Activated CD4-positive, alpha-beta memory T cell treated with anti-CD3 and anti-CD28 coated beads, Interleukin-2, amount 10 ng/mL, durations not matched to agents 7 days and 5 days (primary cell): ENCODE measurements at regions not wholly inside any gene's neighbourhood (a gene's known extent, or its start where the extent isn't known, plus 50 kb on each side); places are given as distances from the start of the nearest gene placed in this dataset.
A peak's percentile ranks its signal among the peaks of the same experiment; 100 is the strongest.

Source experiments
- CTCF ChIA-PET: fragments of 350-600 bp; sonication (Branson Sonifier 250); formaldehyde crosslinking; loops from one replicate; lab custom pipeline; 2021; ENCODE audit warnings: antibody characterized with exemption, inconsistent platforms; lab: Charles Lee
- POLR2A ChIA-PET: fragments of 350-600 bp; sonication (Branson Sonifier 250); formaldehyde crosslinking; loops from one replicate; lab custom pipeline; 2021; ENCODE audit warnings: antibody characterized with exemption; lab: Charles Lee
- DNase-seq: peaks from one replicate; pipeline ENCODE4 v3.0.0-alpha.2; 2020
- H3K27ac Mint-ChIP-seq: one replicate; pipeline ENCODE4 v1.8.0; 2021; ENCODE audit warnings: mild to moderate bottlenecking, mixed read lengths
- H3K27me3 Mint-ChIP-seq: one replicate; pipeline ENCODE4 v1.8.0; 2021; ENCODE audit warnings: mixed read lengths
- H3K36me3 Mint-ChIP-seq: one replicate; pipeline ENCODE4 v1.8.0; 2021; ENCODE audit warnings: low read depth, mixed read lengths
- H3K4me1 Mint-ChIP-seq: one replicate; pipeline ENCODE4 v1.8.0; 2021; ENCODE audit warnings: mixed read lengths
- H3K4me3 Mint-ChIP-seq: one replicate; pipeline ENCODE4 v1.8.0; 2021; ENCODE audit warnings: mild to moderate bottlenecking, mixed read lengths
- H3K9me3 Mint-ChIP-seq: one replicate; pipeline ENCODE4 v1.8.0; 2021; ENCODE audit warnings: mixed read lengths

DNA sequence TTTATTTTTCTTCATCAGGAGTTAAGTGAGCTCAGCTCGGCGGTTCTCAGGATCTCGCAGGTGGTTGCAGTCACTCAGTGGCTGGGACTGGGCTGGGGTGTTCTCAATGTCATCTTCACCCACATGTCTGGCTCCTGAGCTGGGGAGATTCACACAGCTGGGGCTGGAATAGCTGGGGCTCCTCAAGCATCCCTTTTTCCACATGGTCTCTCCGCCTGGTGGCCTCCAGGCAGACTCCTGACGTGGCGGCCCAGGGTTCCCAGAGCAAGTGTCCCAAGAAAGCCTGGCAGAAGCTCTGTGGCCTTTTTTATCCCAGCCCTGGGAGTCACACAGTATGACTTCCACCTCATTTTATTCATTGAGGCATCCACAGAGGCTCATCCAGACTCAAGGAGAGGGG, 84.1 kb upstream of the ANKRD34C start:
- H3K36me3 Mint-ChIP-seq: no peaks in the 10 kb centered on the region
- ChIA-PET CTCF (interaction anchor here (0.6 to 2.8 kb wide), 2 partner anchors 13 to 14 kb away, joined by 3 to 9 read pairs; no protein-coding TSS in a partner anchor), POLR2A (no interaction called here)
- no peak overlapping the region for H3K4me3 Mint-ChIP-seq
- H3K27me3 Mint-ChIP-seq: peaks cover 31% of the 10 kb centered on the region
- H3K27ac Mint-ChIP-seq: no peak overlapping the region
- no peaks in the 10 kb centered on the region for H3K9me3 Mint-ChIP-seq
- no peaks in the 10 kb centered on the region for H3K4me1 Mint-ChIP-seq
- DNase-seq: no peak

DNA sequence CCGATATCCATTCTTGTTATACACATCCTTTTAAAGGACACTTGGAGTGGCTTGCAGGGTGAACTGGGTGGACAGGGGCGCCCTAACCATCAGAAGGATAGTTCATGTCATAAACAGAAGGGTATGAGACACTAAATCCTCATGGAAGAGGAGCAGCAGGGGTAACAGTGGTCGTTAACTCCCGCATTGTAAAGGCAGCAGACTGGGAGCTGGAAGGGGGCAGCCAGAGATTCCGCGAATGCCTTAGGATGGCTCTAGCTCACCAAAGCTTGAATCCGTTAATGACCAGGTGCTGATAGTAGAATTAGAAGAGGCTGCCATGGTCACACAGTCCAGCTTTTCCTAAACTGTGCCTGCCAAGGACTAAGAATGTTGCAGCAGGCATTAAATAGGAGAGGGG, 85.2 kb upstream of the ANKRD34C start:
- ChIA-PET POLR2A (no interaction called here), CTCF (interaction anchor here (2.8 kb wide), 1 partner anchor 13 kb away, joined by 9 read pairs; no protein-coding TSS in a partner anchor)
- no peaks in the 10 kb centered on the region for H3K36me3 Mint-ChIP-seq
- H3K9me3 Mint-ChIP-seq: no peaks in the 10 kb centered on the region
- no peak overlapping the region for H3K27ac Mint-ChIP-seq
- peaks cover 33% of the 10 kb centered on the region for H3K27me3 Mint-ChIP-seq
- no peaks in the 10 kb centered on the region for H3K4me1 Mint-ChIP-seq
- H3K4me3 Mint-ChIP-seq: no peak overlapping the region
- no peak for DNase-seq

DNA sequence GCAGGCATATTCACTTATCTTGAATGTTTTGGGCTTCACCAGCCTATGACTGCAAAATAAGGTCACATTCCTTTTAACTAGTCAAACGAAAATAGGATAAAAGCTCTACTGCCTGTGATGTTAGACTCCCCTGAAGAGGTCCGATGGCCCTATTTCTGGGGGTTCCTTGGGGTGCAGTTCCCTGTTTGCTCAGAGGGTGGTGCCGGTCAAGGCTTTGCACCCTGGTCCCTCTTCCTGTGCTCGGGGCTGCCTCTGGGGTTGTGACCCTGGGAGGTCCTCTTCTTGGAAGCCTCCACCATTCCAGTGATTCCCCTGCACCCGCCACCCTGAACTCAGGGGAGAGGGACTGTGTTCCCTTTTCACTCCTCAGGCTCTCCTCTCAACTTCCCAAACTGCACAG, 86.7 kb upstream of the ANKRD34C start:
- ChIA-PET POLR2A (no interaction called here), CTCF (interaction anchor here (1.3 kb wide), 1 partner anchor 11 kb away, joined by 7 read pairs; no protein-coding TSS in a partner anchor)
- no peak for DNase-seq
- no peaks in the 10 kb centered on the region for H3K9me3 Mint-ChIP-seq
- no peaks in the 10 kb centered on the region for H3K4me1 Mint-ChIP-seq
- H3K4me3 Mint-ChIP-seq: no peak overlapping the region
- no peak overlapping the region for H3K27ac Mint-ChIP-seq
- H3K36me3 Mint-ChIP-seq: no peaks in the 10 kb centered on the region
- H3K27me3 Mint-ChIP-seq: peaks cover 27% of the 10 kb centered on the region

DNA sequence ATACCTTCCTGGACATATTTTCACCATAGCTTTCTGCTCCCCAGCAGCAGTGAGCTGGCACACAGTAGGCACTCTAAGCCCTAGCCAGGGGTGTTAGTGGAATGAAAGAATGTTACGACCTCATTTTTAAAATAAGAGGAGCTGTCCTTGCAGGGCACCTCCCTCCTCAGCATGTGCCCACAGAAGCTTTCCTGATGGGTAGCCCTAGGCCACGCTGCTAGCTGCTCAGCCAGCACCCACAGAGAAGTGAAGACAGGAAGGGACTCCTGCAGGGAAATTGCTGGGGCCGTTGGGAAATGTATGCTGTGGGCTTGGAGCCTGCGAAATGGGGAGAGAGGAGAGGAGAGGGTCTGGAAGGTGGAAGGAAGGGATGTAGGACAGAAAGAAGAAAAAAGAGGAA, 87.3 kb upstream of the ANKRD34C start:
- peaks cover 24% of the 10 kb centered on the region for H3K27me3 Mint-ChIP-seq
- H3K4me1 Mint-ChIP-seq: no peaks in the 10 kb centered on the region
- H3K9me3 Mint-ChIP-seq: no peaks in the 10 kb centered on the region
- no peaks in the 10 kb centered on the region for H3K36me3 Mint-ChIP-seq
- no peak overlapping the region for H3K4me3 Mint-ChIP-seq
- no peak for DNase-seq
- CTCF ChIA-PET: interaction anchor here (1.3 kb wide), 1 partner anchor 11 kb away, joined by 7 read pairs; no protein-coding TSS in a partner anchor
- H3K27ac Mint-ChIP-seq: no peak overlapping the region
- POLR2A ChIA-PET: no interaction called here

DNA sequence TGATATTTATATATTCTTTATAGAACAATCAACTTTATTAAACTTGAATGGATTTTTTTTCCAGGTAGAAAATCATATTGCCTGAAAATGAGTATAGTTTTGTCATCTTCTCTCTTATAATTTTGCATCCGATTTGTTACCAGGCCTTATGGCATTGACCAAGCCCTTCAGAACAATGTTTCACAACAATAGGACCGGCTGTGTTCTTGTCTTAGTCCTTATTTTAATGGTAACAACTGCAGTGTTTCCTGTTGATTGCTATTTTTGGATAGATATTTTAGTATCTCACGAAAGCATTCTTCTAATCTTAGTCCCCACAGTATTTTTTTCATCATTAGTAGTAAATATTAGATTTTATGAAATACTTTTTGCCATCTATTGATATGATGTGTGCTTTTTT, 88.1 kb upstream of the ANKRD34C start:
- no peaks in the 10 kb centered on the region for H3K36me3 Mint-ChIP-seq
- CTCF ChIA-PET: interaction anchor here (1.3 kb wide), 1 partner anchor 10 kb away, joined by 7 read pairs; no protein-coding TSS in a partner anchor
- no peak overlapping the region for H3K4me3 Mint-ChIP-seq

DNA sequence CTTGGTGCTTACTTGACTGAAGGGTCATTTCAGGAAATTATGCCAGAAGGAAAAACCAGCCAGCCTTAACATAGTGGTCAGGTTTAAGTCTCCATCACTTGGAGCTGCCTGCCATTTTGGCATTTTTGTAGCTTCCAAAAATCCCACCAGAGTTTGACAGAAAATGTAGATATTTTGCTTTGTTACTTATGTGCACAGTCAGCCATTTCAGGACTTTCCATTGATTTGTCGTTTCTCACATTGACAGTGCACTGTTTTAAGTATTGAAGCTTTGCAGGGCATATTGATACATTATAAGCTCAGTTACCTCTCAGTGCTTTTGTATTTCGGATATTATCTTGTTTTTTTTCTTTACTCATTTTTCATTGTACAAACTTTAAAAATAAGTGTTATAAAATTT, 89.0 kb upstream of the ANKRD34C start:
- Mint-ChIP-seq H3K36me3 (no peaks in the 10 kb centered on the region), H3K27ac (no peak overlapping the region), H3K4me3 (no peak overlapping the region), H3K9me3 (no peaks in the 10 kb centered on the region), H3K27me3 (peaks cover 23% of the 10 kb centered on the region), H3K4me1 (no peaks in the 10 kb centered on the region)
- DNase-seq: no peak
- POLR2A ChIA-PET: no interaction called here
- CTCF ChIA-PET: interaction anchor here (2.0 kb wide), 1 partner anchor 9 kb away, joined by 12 read pairs; no protein-coding TSS in a partner anchor

More for the DNA sequence above, 88.1 kb upstream of the ANKRD34C start:
- Mint-ChIP-seq H3K9me3 (no peaks in the 10 kb centered on the region), H3K4me1 (no peaks in the 10 kb centered on the region), H3K27me3 (peaks cover 26% of the 10 kb centered on the region), H3K27ac (no peak overlapping the region)
- POLR2A ChIA-PET: no interaction called here
- no peak for DNase-seq

DNA sequence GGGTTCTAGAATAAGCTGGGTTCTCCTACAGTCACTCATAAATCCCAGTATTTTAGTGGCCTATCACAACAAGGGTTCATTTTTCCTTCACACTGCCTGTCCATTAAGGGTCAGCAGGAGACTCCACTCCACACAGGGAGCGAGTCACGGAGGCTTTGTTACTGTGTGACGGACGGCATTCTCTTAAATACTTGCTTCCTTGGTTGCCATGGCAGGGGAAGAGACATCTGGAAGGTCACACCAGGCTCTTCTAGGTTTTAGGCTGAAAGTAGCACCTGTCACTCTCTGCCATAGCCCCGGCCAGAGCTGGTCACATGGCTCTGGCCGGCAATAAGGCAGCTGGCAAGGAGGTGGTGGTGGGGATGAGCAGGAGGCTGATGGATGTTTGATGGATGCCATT, 89.4 kb upstream of the ANKRD34C start:
- Mint-ChIP-seq H3K27me3 (peaks cover 23% of the 10 kb centered on the region), H3K4me3 (no peak overlapping the region), H3K9me3 (no peaks in the 10 kb centered on the region), H3K27ac (no peak overlapping the region), H3K36me3 (no peaks in the 10 kb centered on the region), H3K4me1 (no peaks in the 10 kb centered on the region)
- ChIA-PET CTCF (interaction anchor here (2.0 kb wide), 1 partner anchor 9 kb away, joined by 12 read pairs; no protein-coding TSS in a partner anchor), POLR2A (no interaction called here)
- DNase-seq: no peak

DNA sequence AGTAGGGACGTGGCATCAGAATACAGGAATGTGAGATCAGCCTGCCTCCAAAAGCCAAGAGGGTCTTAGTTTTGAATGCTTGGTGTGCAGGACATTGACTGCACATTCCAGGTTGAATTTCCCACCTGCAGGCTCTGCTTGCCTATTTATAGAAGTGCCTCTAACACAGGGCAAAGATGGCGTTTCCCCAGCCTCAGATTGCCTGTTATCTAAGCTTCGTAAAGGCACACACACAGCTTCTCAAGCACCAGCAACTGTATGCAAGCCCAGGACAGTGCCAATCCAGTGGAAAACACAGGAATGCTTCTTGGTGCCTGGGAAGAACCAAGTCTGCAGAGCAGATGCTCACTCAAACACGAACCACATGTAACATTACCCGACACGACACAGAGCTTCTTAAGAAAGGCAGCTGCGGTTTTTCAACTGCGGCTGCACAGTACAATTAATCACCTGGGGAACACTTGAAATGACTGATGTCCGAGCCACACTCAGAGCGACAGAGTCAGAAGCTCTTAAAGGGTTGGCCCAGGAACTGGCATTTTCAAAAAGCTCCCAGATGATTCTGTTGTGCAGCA, 90.0 kb upstream of the ANKRD34C start:
- Mint-ChIP-seq H3K36me3 (no peaks in the 10 kb centered on the region), H3K4me1 (no peaks in the 10 kb centered on the region), H3K9me3 (no peaks in the 10 kb centered on the region), H3K4me3 (no peak overlapping the region), H3K27ac (no peak overlapping the region), H3K27me3 (peaks cover 20% of the 10 kb centered on the region)
- CTCF ChIA-PET: interaction anchor here (0.6 to 2.0 kb wide), 2 partner anchors 8 to 11 kb away, joined by 3 to 12 read pairs; no protein-coding TSS in a partner anchor
- POLR2A ChIA-PET: no interaction called here
- no peak for DNase-seq

DNA sequence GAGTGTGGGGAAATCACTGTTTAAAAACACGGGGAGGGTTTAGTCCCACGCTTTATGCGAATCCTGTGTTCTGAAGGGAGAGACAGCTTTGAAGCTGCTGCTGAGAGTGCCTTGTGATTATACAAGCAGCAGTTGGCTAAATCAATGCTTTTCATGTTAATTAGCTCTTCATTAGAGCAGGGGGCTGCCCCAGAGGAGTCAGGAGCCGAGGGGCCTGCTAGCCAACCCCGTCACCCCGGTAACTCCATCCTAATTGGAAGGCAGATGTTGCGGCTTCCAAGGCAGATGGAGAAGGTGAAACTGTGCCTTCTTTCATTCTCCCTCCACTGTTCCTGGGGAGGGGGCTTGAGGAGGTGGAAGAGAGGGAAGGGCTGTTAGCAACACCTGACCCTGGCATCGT, 92.4 kb upstream of the ANKRD34C start:
- Mint-ChIP-seq H3K27ac (no peak overlapping the region), H3K36me3 (no peaks in the 10 kb centered on the region), H3K4me3 (no peak overlapping the region), H3K9me3 (no peaks in the 10 kb centered on the region), H3K27me3 (peaks cover 9% of the 10 kb centered on the region), H3K4me1 (no peaks in the 10 kb centered on the region)
- ChIA-PET CTCF (interaction anchor here (1.7 kb wide), 1 partner anchor 162 kb away, joined by 4 read pairs; no protein-coding TSS in a partner anchor), POLR2A (no interaction called here)
- no peak for DNase-seq

DNA sequence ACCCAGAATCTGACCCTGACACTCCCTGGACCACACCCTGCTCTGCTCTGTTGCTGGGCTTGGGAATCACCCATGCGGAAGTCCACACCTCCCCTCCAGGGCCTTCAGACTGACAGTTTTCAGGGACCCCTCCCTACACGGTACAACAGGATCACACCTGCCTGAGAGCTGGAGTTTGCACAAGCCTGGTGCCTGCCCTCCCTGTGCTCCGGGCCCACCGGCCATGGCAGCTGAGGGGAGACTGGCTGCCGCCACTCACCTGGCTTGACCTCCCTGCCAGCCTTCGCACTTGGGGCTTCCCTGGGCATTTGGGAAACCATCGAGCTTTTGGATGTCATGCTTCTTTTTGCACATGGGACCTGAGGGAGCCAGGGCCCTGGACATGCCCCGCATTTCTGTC, 95.9 kb upstream of the ANKRD34C start:
- ChIA-PET CTCF (no interaction called here), POLR2A (no interaction called here)
- no peak overlapping the region for H3K27ac Mint-ChIP-seq
- no peaks in the 10 kb centered on the region for H3K9me3 Mint-ChIP-seq
- no peak for DNase-seq
- peaks cover 9% of the 10 kb centered on the region for H3K27me3 Mint-ChIP-seq
- no peak overlapping the region for H3K4me3 Mint-ChIP-seq
- H3K4me1 Mint-ChIP-seq: no peaks in the 10 kb centered on the region
- H3K36me3 Mint-ChIP-seq: no peaks in the 10 kb centered on the region

DNA sequence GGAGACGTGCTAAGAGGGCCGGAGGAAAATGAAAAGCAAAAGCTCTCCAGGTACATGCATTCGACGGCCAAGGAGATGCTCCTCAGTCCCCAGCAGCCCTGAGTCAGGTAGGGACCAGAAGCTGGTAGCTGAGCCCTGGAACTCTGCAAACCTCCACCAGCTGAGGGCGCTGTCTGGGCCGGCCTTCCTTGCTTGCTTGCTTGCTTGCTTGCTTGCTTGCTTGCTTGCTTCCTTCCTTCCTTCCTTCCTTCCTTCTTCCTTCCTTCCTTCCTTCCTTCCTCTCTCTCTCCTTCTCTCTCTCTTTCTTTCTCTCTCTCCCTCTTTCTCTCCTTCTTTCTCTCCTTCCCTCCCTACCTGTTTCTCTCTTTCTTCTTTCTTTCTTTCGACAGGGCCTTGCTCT, 94.6 kb upstream of the RASGRF1 start:
- H3K4me1 Mint-ChIP-seq: no peaks in the 10 kb centered on the region
- H3K4me3 Mint-ChIP-seq: no peak overlapping the region
- no peak overlapping the region for H3K27ac Mint-ChIP-seq
- H3K9me3 Mint-ChIP-seq: no peaks in the 10 kb centered on the region
- ChIA-PET POLR2A (no interaction called here), CTCF (interaction anchor here (0.6 to 3.3 kb wide), 26 partner anchors 8 to 997 kb away, joined by 3 to 57 read pairs (median 4); no protein-coding TSS in a partner anchor)
- peak; percentile 24 for DNase-seq
- H3K27me3 Mint-ChIP-seq: peaks cover 9% of the 10 kb centered on the region
- no peaks in the 10 kb centered on the region for H3K36me3 Mint-ChIP-seq

DNA sequence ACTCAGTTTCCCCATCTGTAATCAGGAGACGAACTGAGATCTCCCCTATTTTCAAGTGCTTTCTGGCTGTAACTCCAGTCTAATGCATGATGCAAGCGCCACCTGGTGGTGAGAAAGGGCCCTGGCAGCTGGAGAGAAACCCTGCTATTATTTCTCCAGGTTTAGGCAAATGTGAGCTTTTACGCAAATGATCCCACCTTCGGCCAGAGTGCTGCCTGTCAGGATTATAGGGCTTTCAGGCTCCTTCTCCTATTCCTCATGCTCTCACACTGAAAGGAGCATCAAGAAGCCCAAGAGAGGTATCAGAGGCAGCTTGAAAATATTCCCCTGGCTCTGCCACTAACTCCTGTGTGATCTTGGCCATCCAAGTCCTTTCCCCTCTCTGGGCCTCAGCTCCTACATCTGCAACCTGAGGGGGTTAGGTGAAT, 93.9 kb upstream of the RASGRF1 start:
- no peak overlapping the region for H3K27ac Mint-ChIP-seq
- POLR2A ChIA-PET: interaction anchor here (1.4 kb wide), 1 partner anchor 10 kb away, joined by 5 read pairs; no protein-coding TSS in a partner anchor
- H3K4me1 Mint-ChIP-seq: no peaks in the 10 kb centered on the region
- no peaks in the 10 kb centered on the region for H3K9me3 Mint-ChIP-seq
- H3K27me3 Mint-ChIP-seq: peaks cover 8% of the 10 kb centered on the region
- CTCF ChIA-PET: interaction anchor here (0.6 to 3.3 kb wide), 32 partner anchors 8 to 433 kb away, joined by 3 to 57 read pairs (median 4); no protein-coding TSS in a partner anchor
- DNase-seq: peak; percentile 71
- no peaks in the 10 kb centered on the region for H3K36me3 Mint-ChIP-seq
- H3K4me3 Mint-ChIP-seq: no peak overlapping the region

DNA sequence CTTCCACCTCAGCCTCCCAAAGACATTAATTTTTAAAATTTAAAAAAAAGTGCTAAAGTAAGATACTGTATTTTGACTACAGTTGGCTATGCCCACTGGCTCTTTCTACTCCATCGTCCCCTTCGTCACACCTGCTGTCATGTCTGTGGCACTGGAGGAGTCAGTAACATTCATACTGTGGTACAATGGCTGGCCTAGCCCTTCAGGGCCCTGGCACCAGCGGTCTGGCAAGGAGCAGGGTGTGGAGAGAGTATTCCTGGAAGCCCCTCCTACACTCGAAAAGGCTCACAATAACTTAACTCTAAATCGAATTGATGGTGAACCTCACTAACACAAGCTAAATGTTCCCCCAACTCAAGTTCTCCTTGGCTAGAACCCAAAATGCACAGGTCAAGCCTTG, 89.7 kb upstream of the RASGRF1 start:
- Mint-ChIP-seq H3K4me1 (no peaks in the 10 kb centered on the region), H3K4me3 (no peak overlapping the region), H3K27me3 (peaks cover 14% of the 10 kb centered on the region), H3K9me3 (no peaks in the 10 kb centered on the region), H3K36me3 (no peaks in the 10 kb centered on the region), H3K27ac (no peak overlapping the region)
- DNase-seq: no peak
- POLR2A ChIA-PET: no interaction called here
- CTCF ChIA-PET: interaction anchor here (2.1 kb wide), 1 partner anchor 152 kb away, joined by 11 read pairs; no protein-coding TSS in a partner anchor
